B cell (primary cell): ENCODE measurements at regions not wholly inside any gene's neighbourhood (a gene's known extent, or its start where the extent isn't known, plus 50 kb on each side); places are given as distances from the start of the nearest gene placed in this dataset.

Experiments
- ATAC-seq: fragments of 200-7000 bp; cut with Tn5 transposase; one replicate; pipeline ENCODE4 v1.10.0; 2021; ENCODE audit warnings: low read depth, mild to moderate bottlenecking, moderate number of reproducible peaks, moderate library complexity
- CTCF ChIA-PET: fragments of 350-600 bp; sonication (Branson Sonifier 250); formaldehyde crosslinking; loops from one replicate; lab custom pipeline; 2021; ENCODE audit warnings: antibody characterized with exemption, inconsistent platforms; lab: Charles Lee
- POLR2A ChIA-PET: fragments of 350-600 bp; sonication (Branson Sonifier 250); formaldehyde crosslinking; loops from one replicate; lab custom pipeline; 2021; ENCODE audit warnings: antibody characterized with exemption; lab: Charles Lee
- DNase-seq: peaks from one replicate; pipeline ENCODE4 v3.0.0; 2013
- H2AFZ ChIP-seq: 2 replicates; pipeline ENCODE4 v1.6.1; 2012; ENCODE audit warnings: mild to moderate bottlenecking, low read depth, low read length; ENCODE audit not compliant: insufficient read depth, poor library complexity, severe bottlenecking
- H3K27ac ChIP-seq, 2 donors: 1 replicate in 1 of 2; 2 replicates in 1 of 2; pipeline ENCODE4 v1.5.1; 2012 to 2013; ENCODE audit warnings: low read length in 2 of 2, mild to moderate bottlenecking in 2 of 2, moderate library complexity in 1 of 2
- H3K27me3 ChIP-seq, 4 experiments: fragments of 200-600 bp in 1 of 4; sonication (generic) in 1 of 4; replicated peaks in 1 of 4; 1 replicate in 2 of 4; 2 replicates in 2 of 4; pipeline versions ENCODE4 v1.6.1 to v1.7.0; 2013 to 2016; ENCODE audit warnings: low read length in 3 of 4, mild to moderate bottlenecking in 2 of 4, mixed read lengths in 1 of 4, moderate library complexity in 1 of 4; ENCODE audit not compliant: insufficient read depth in 4 of 4, control insufficient read depth in 3 of 4; ENCODE audit errors: control extremely low read depth in 1 of 4
- H3K36me3 ChIP-seq, 2 experiments: replicated peaks in 1 of 2; 1 replicate in 1 of 2; 2 replicates in 1 of 2; pipeline versions ENCODE4 v1.6.1 to v1.7.1; 2013; ENCODE audit warnings: low read length in 1 of 2; ENCODE audit not compliant: insufficient read depth in 2 of 2, control insufficient read depth in 1 of 2; ENCODE audit errors: control extremely low read depth in 1 of 2, extremely low read depth in 1 of 2
- H3K4me1 ChIP-seq, 2 donors: fragments of 200-600 bp in 1 of 2; sonication (generic) in 1 of 2; 1 replicate in 1 of 2; 2 replicates in 1 of 2; pipeline versions ENCODE4 v1.5.1 to v1.6.1; 2013 to 2017; ENCODE audit warnings: low read length in 2 of 2; ENCODE audit not compliant: control insufficient read depth in 2 of 2, insufficient read depth in 2 of 2
- H3K4me2 ChIP-seq: replicated peaks from 2 replicates; pipeline ENCODE3; 2012; ENCODE audit warnings: mild to moderate bottlenecking, low read depth, low read length; ENCODE audit not compliant: poor library complexity, severe bottlenecking
- H3K4me3 ChIP-seq, 5 experiments: fragments of 200-600 bp in 1 of 5; sonication (generic) in 1 of 5; 1 replicate in 3 of 5; 2 replicates in 2 of 5; pipeline versions ENCODE4 v1.5.1 to v1.7.0; 2011 to 2016; ENCODE audit warnings: low read length in 4 of 5, mild to moderate bottlenecking in 4 of 5, low read depth in 2 of 5, control low read depth in 1 of 5, moderate library complexity in 1 of 5; ENCODE audit not compliant: insufficient read depth in 1 of 5; ENCODE audit errors: control extremely low read depth in 1 of 5, extremely low read depth in 1 of 5
- H3K79me2 ChIP-seq: fragments of 200-600 bp; sonication (generic); one replicate; pipeline ENCODE4 v1.6.0; 2016; ENCODE audit warnings: low read length; ENCODE audit not compliant: control insufficient read depth, insufficient read depth
- H3K9ac ChIP-seq: fragments of 200-600 bp; sonication (generic); 2 replicates; pipeline ENCODE4 v1.6.1; 2017; ENCODE audit warnings: mild to moderate bottlenecking, low read length, moderate library complexity
- H3K9me3 ChIP-seq, 3 donors: one replicate each; pipeline versions ENCODE4 v1.6.1 to v1.7.1; 2013; ENCODE audit warnings: low read length in 2 of 3; ENCODE audit not compliant: control insufficient read depth in 2 of 3, insufficient read depth in 1 of 3; ENCODE audit errors: control extremely low read depth in 1 of 3
- H4K20me1 ChIP-seq: 2 replicates; pipeline ENCODE4 v1.6.0; 2012; ENCODE audit warnings: mild to moderate bottlenecking, low read length; ENCODE audit not compliant: insufficient read depth, control insufficient read depth, poor library complexity, severe bottlenecking
- H3K27ac Mint-ChIP-seq: one replicate; pipeline ENCODE4 v1.8.0; 2021; ENCODE audit warnings: mixed read lengths
- H3K27me3 Mint-ChIP-seq: one replicate; pipeline ENCODE4 v1.8.0; 2021; ENCODE audit warnings: mixed read lengths
- H3K4me1 Mint-ChIP-seq: one replicate; pipeline ENCODE4 v1.8.0; 2021; ENCODE audit warnings: mixed read lengths
- H3K4me3 Mint-ChIP-seq: one replicate; pipeline ENCODE4 v1.8.0; 2021; ENCODE audit warnings: mixed read lengths
- H3K9me3 Mint-ChIP-seq: one replicate; pipeline ENCODE4 v1.8.0; 2022; ENCODE audit warnings: mixed read lengths; ENCODE audit not compliant: insufficient read depth
- EZH2 ChIP-seq: IDR thresholded peaks from 2 replicates; pipeline ENCODE4 v1.6.1; 2012; ENCODE audit warnings: borderline replicate concordance, low read depth, mild to moderate bottlenecking, moderate library complexity, low read length; ENCODE audit not compliant: insufficient read depth, poor library complexity, severe bottlenecking
- whole genome bisulfite sequencing: methylation state at CpG from one replicate; pipeline ENCODE4 v1.1.5; 2013; ENCODE audit warnings: missing lambda C conversion rate; ENCODE audit not compliant: insufficient coverage; 5-methylcytosine and 5-hydroxymethylcytosine counted together
- intact Hi-C: fragments of 100-400 bp; cut with micrococcal nuclease; formaldehyde crosslinking; loops from one replicate; pipeline ENCODE4 v1.10.0; 2022
- TF ChIP-seq, protein P1 (sequence below): fragments of 200-600 bp; IDR thresholded peaks from one replicate; pipeline ENCODE4 v1.8.0; 2022; ENCODE audit warnings: antibody characterized with exemption, mild to moderate bottlenecking

DNA sequence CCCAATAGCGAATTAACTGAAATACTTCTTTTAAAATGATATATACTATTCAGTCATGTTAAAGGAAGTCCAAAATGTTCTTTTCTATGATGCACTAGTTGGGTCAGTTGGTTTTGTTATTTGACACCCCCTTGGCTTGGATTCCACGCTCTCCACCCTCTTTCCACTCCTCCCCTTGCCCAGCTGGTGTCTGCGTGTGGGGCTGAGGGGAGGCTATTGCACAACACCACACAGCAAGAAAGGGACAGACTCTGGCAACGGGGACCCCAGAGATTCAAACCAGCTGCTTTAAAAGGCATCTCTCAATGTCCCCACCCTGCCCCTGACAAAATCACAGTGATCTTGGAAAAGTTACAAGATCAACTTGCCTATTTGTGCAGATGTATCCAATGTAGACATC lies 394.3 kb downstream of the TGFB2 start:
- H3K27ac Mint-ChIP-seq, result no peak overlapping the region
- DNase-seq (no peak), ATAC-seq (no peak)
- no peaks in the 10 kb centered on the region for H3K9me3 ChIP-seq
- CTCF ChIA-PET, result no interaction called here
- no peaks in the 10 kb centered on the region for H4K20me1 ChIP-seq
- TF ChIP-seq EZH2, result no peak
- TF ChIP-seq, protein P1, sequence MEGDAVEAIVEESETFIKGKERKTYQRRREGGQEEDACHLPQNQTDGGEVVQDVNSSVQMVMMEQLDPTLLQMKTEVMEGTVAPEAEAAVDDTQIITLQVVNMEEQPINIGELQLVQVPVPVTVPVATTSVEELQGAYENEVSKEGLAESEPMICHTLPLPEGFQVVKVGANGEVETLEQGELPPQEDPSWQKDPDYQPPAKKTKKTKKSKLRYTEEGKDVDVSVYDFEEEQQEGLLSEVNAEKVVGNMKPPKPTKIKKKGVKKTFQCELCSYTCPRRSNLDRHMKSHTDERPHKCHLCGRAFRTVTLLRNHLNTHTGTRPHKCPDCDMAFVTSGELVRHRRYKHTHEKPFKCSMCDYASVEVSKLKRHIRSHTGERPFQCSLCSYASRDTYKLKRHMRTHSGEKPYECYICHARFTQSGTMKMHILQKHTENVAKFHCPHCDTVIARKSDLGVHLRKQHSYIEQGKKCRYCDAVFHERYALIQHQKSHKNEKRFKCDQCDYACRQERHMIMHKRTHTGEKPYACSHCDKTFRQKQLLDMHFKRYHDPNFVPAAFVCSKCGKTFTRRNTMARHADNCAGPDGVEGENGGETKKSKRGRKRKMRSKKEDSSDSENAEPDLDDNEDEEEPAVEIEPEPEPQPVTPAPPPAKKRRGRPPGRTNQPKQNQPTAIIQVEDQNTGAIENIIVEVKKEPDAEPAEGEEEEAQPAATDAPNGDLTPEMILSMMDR, result no peak
- no peak overlapping the region for H3K4me3 ChIP-seq
- H3K9me3 Mint-ChIP-seq, result peaks cover 3% of the 10 kb centered on the region
- H3K27ac ChIP-seq, result no peak overlapping the region
- intact Hi-C loops, result no loop called here
- no peak overlapping the region for H3K9ac ChIP-seq
- H3K27me3 ChIP-seq, result no peaks in the 10 kb centered on the region
- no peaks in the 10 kb centered on the region for H3K79me2 ChIP-seq
- no peaks in the 10 kb centered on the region for H3K4me1 Mint-ChIP-seq
- no peaks in the 10 kb centered on the region for H3K36me3 ChIP-seq
- no peak overlapping the region for H3K4me3 Mint-ChIP-seq
- H3K27me3 Mint-ChIP-seq, result peaks cover 4% of the 10 kb centered on the region
- no peaks in the 10 kb centered on the region for H3K4me1 ChIP-seq
- POLR2A ChIA-PET, result no interaction called here
- 82% methylated on average over 2 of the region's 4 CpGs for WGBS
- H3K4me2 ChIP-seq, result no peak overlapping the region
- H2AFZ ChIP-seq, result no peak overlapping the region

DNA sequence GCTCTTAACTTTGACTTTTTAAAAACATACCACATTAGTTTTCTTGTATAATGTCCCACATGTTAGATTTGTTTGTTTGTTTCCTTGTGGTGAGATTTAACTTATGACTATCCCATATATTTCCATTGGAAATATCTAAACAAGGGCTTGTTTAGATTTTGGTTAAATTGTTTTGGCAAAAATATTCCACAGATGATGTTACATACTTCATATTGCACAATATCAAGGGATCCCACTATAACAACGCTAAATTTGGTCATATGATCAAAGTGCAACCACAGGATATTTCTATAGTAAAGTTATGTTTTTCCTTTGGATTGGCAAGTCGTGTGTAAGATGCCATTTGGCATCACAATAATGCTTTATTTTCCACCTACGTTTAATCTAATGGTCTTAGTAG lies 396.7 kb downstream of the TGFB2 start:
- no peak overlapping the region for H3K4me3 ChIP-seq
- peaks cover 3% of the 10 kb centered on the region for H3K9me3 Mint-ChIP-seq
- WGBS, result no CpG with 5 or more reads among the region's 3 CpGs

More for the DNA sequence above, 396.7 kb downstream of the TGFB2 start:
- Histone ChIP-seq H3K4me2 (no peak overlapping the region), H3K27me3 (no peaks in the 10 kb centered on the region), H3K9me3 (no peaks in the 10 kb centered on the region), H4K20me1 (no peaks in the 10 kb centered on the region), H3K79me2 (no peaks in the 10 kb centered on the region), H3K27ac (no peak overlapping the region), H2AFZ (no peak overlapping the region), H3K9ac (no peak overlapping the region), H3K4me1 (no peaks in the 10 kb centered on the region), H3K36me3 (no peaks in the 10 kb centered on the region)
- no peak overlapping the region for H3K27ac Mint-ChIP-seq
- ATAC-seq (no peak), DNase-seq (no peak)
- POLR2A ChIA-PET, result no interaction called here
- TF ChIP-seq EZH2, result no peak
- TF ChIP-seq, protein P1, result no peak
- intact Hi-C loops, result no loop called here
- CTCF ChIA-PET, result interaction anchor here (0.7 kb wide), 1 partner anchor 19 kb away, joined by 4 read pairs; no protein-coding TSS in a partner anchor
- H3K4me3 Mint-ChIP-seq, result no peak overlapping the region
- no peaks in the 10 kb centered on the region for H3K4me1 Mint-ChIP-seq
- peaks cover 4% of the 10 kb centered on the region for H3K27me3 Mint-ChIP-seq
